Astrocyte (in vitro differentiated cells and primary cell): ENCODE measurements at regions not wholly inside any gene's neighbourhood (a gene's known extent, or its start where the extent isn't known, plus 50 kb on each side); places are given as distances from the start of the nearest gene placed in this dataset.
A peak's percentile ranks its signal among the peaks of the same experiment; 100 is the strongest.

Experiments used
- DNase-seq: peaks from one replicate; pipeline ENCODE4 v3.0.0-alpha.2; 2010; ENCODE audit warnings: low read depth
- FAIRE-seq: peaks from 2 replicates; lab custom pipeline; 2011; peaks lifted over from hg19 to GRCh38; lab: Jason Lieb, UNC
- H2AFZ ChIP-seq: 2 replicates; pipeline ENCODE4 v1.6.0; 2012; ENCODE audit warnings: low read depth, low read length, inconsistent platforms
- H3K27ac ChIP-seq: 2 replicates; pipeline ENCODE4 v1.5.1; 2011; ENCODE audit warnings: low read depth, low read length, inconsistent platforms
- H3K27me3 ChIP-seq: 2 replicates; pipeline ENCODE4 v1.6.0; 2011; ENCODE audit warnings: low read length, inconsistent platforms; ENCODE audit not compliant: insufficient read depth
- H3K36me3 ChIP-seq: 2 replicates; pipeline ENCODE4 v1.5.1; 2011; ENCODE audit warnings: low read length, inconsistent platforms; ENCODE audit not compliant: insufficient read depth
- H3K4me1 ChIP-seq: 2 replicates; pipeline ENCODE4 v1.5.1; 2011; ENCODE audit warnings: low read length, inconsistent platforms; ENCODE audit not compliant: insufficient read depth
- H3K4me2 ChIP-seq: 2 replicates; pipeline ENCODE4 v1.6.0; 2012; ENCODE audit warnings: low read length, inconsistent platforms
- H3K4me3 ChIP-seq: 2 replicates; pipeline ENCODE4 v1.5.1; 2011; ENCODE audit warnings: low read depth, mild to moderate bottlenecking, low read length, inconsistent platforms; ENCODE audit not compliant: insufficient read depth
- H3K79me2 ChIP-seq: 2 replicates; pipeline ENCODE4 v1.6.0; 2012; ENCODE audit warnings: mild to moderate bottlenecking, low read length, inconsistent platforms; ENCODE audit not compliant: insufficient read depth
- H3K9ac ChIP-seq: 2 replicates; pipeline ENCODE4 v1.6.0; 2012; ENCODE audit warnings: mild to moderate bottlenecking, low read length, inconsistent platforms
- H3K9me3 ChIP-seq: 2 replicates; pipeline ENCODE4 v1.5.1; 2012; ENCODE audit warnings: low read depth, mild to moderate bottlenecking, low read length, inconsistent platforms; ENCODE audit not compliant: insufficient read depth
- H4K20me1 ChIP-seq: 2 replicates; pipeline ENCODE4 v1.6.0; 2012; ENCODE audit warnings: low read length, inconsistent platforms; ENCODE audit not compliant: insufficient read depth
- H3K27ac Mint-ChIP-seq: one replicate; pipeline ENCODE4 v1.8.0; 2021; ENCODE audit warnings: mild to moderate bottlenecking, mixed read lengths; ENCODE audit not compliant: unreplicated experiment
- H3K27me3 Mint-ChIP-seq: one replicate; pipeline ENCODE4 v1.8.0; 2021; ENCODE audit warnings: low read depth, mixed read lengths; ENCODE audit not compliant: unreplicated experiment
- H3K36me3 Mint-ChIP-seq: one replicate; pipeline ENCODE4 v1.8.0; 2021; ENCODE audit warnings: low read depth, mixed read lengths; ENCODE audit not compliant: unreplicated experiment
- H3K4me1 Mint-ChIP-seq: one replicate; pipeline ENCODE4 v1.8.0; 2021; ENCODE audit warnings: low read depth, mixed read lengths; ENCODE audit not compliant: unreplicated experiment
- H3K4me3 Mint-ChIP-seq: one replicate; pipeline ENCODE4 v1.8.0; 2021; ENCODE audit warnings: mild to moderate bottlenecking, moderate library complexity, mixed read lengths; ENCODE audit not compliant: unreplicated experiment
- H3K9me3 Mint-ChIP-seq: one replicate; pipeline ENCODE4 v1.8.0; 2021; ENCODE audit warnings: mild to moderate bottlenecking, mixed read lengths; ENCODE audit not compliant: unreplicated experiment
- EZH2 ChIP-seq: IDR thresholded peaks from 2 replicates; pipeline ENCODE4 v1.6.1; 2012; ENCODE audit warnings: mild to moderate bottlenecking, low read length, inconsistent platforms; ENCODE audit not compliant: insufficient read depth
- TF ChIP-seq, protein P1 (sequence below): IDR thresholded peaks from 2 replicates; pipeline ENCODE4 v1.5.1; 2011; ENCODE audit warnings: low read depth, mild to moderate bottlenecking, inconsistent platforms, low read length, moderate library complexity; ENCODE audit not compliant: insufficient read depth

DNA sequence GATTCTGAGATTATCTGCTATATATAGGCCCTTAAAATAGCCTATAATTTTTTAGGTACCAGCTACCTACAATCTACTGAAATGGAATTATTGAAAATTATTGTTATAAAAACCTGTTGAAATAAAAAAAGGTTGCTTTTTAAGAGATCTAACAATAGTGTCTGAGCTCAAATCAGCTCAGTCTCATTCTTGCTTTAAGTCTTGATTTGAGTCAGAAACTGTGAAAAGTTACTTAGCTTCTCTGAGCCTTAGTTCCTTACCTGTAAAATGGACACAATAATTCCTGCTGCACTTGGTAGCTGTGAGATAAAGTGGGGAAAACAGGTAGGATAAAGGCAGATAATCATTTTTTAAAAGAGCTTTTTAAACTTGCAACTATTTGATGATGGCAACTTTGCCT is 118.8 kb upstream of the UBE2E2 start:
- Mint-ChIP-seq H3K4me1 (peaks cover 16% of the 10 kb centered on the region), H3K27ac (no peak overlapping the region), H3K36me3 (no peaks in the 10 kb centered on the region), H3K9me3 (peaks cover 5% of the 10 kb centered on the region), H3K4me3 (no peak overlapping the region), H3K27me3 (no peaks in the 10 kb centered on the region)
- no peaks in the 10 kb centered on the region for H3K27me3 ChIP-seq
- H4K20me1 ChIP-seq, result no peaks in the 10 kb centered on the region
- H3K4me2 ChIP-seq, result no peak overlapping the region
- DNase-seq, result no peak
- no peaks in the 10 kb centered on the region for H3K4me1 ChIP-seq
- no peak for FAIRE-seq
- no peak overlapping the region for H2AFZ ChIP-seq
- no peak overlapping the region for H3K9ac ChIP-seq
- TF ChIP-seq, protein P1, sequence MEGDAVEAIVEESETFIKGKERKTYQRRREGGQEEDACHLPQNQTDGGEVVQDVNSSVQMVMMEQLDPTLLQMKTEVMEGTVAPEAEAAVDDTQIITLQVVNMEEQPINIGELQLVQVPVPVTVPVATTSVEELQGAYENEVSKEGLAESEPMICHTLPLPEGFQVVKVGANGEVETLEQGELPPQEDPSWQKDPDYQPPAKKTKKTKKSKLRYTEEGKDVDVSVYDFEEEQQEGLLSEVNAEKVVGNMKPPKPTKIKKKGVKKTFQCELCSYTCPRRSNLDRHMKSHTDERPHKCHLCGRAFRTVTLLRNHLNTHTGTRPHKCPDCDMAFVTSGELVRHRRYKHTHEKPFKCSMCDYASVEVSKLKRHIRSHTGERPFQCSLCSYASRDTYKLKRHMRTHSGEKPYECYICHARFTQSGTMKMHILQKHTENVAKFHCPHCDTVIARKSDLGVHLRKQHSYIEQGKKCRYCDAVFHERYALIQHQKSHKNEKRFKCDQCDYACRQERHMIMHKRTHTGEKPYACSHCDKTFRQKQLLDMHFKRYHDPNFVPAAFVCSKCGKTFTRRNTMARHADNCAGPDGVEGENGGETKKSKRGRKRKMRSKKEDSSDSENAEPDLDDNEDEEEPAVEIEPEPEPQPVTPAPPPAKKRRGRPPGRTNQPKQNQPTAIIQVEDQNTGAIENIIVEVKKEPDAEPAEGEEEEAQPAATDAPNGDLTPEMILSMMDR, result no peak
- no peak for TF ChIP-seq EZH2
- H3K27ac ChIP-seq, result no peak overlapping the region
- no peaks in the 10 kb centered on the region for H3K36me3 ChIP-seq
- H3K79me2 ChIP-seq, result no peaks in the 10 kb centered on the region
- no peak overlapping the region for H3K4me3 ChIP-seq
- H3K9me3 ChIP-seq, result no peaks in the 10 kb centered on the region

DNA sequence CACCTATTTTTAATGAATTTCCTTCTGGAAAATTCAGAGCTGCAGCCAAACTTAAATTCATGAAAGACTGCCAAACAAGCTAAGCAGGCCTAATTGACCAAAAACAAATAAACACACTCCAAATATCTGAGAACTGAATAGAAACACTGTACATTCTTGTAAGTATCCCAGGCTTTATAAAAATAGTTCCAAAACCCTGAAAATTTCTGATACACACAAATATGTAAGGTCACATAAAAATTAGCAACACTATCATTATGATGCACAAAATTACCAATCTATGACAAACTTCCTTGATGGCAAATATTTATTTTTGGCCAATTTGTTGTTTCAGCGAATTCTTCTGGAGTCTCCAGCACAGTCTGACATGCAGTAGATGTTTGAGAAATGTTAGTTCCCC is 117.9 kb upstream of the UBE2E2 start:
- DNase-seq (peak; percentile 43), FAIRE-seq (no peak)
- no peak overlapping the region for H3K27ac ChIP-seq
- Mint-ChIP-seq H3K36me3 (no peaks in the 10 kb centered on the region), H3K4me3 (no peak overlapping the region), H3K4me1 (peaks cover 9% of the 10 kb centered on the region), H3K9me3 (peaks cover 5% of the 10 kb centered on the region), H3K27me3 (no peaks in the 10 kb centered on the region), H3K27ac (no peak overlapping the region)
- no peaks in the 10 kb centered on the region for H3K27me3 ChIP-seq
- TF ChIP-seq, protein P1, result no peak
- TF ChIP-seq EZH2, result no peak
- H3K4me1 ChIP-seq, result no peaks in the 10 kb centered on the region
- no peaks in the 10 kb centered on the region for H3K9me3 ChIP-seq
- H2AFZ ChIP-seq, result no peak overlapping the region
- no peak overlapping the region for H3K9ac ChIP-seq
- no peak overlapping the region for H3K4me2 ChIP-seq
- H3K79me2 ChIP-seq, result no peaks in the 10 kb centered on the region
- no peaks in the 10 kb centered on the region for H3K36me3 ChIP-seq
- H3K4me3 ChIP-seq, result no peak overlapping the region
- H4K20me1 ChIP-seq, result no peaks in the 10 kb centered on the region

DNA sequence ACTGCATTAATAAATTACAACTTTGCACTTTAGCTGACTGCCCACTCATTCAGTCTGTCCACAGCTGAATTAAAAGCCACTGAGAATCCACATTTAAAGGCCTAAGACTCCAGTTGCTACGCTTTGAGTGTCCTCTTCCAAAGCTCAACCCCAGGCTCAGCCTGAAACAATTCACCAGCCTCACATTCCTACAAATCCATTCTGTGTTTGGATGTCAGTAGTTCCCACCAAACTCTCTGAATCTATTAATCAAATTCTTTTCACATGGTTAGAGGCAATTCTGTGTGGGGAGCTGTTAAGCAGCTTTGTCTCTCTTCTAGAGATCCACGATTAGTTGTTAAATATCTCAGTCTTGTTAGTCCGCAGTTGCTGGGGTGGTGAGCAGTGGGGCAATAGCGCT is 116.8 kb upstream of the UBE2E2 start:
- no peak for FAIRE-seq
- Mint-ChIP-seq H3K36me3 (no peaks in the 10 kb centered on the region), H3K4me1 (peaks cover 9% of the 10 kb centered on the region), H3K27me3 (peaks cover 3% of the 10 kb centered on the region), H3K9me3 (peaks cover 8% of the 10 kb centered on the region), H3K27ac (no peak overlapping the region), H3K4me3 (no peak overlapping the region)
- Histone ChIP-seq H3K36me3 (no peaks in the 10 kb centered on the region), H4K20me1 (no peaks in the 10 kb centered on the region), H3K79me2 (no peaks in the 10 kb centered on the region), H3K9me3 (no peaks in the 10 kb centered on the region), H3K4me2 (no peak overlapping the region), H3K4me1 (no peaks in the 10 kb centered on the region), H3K4me3 (no peak overlapping the region), H2AFZ (no peak overlapping the region), H3K9ac (peak overlapping the region; percentile 7), H3K27ac (no peak overlapping the region), H3K27me3 (no peaks in the 10 kb centered on the region)
- TF ChIP-seq, protein P1, result no peak
- no peak for TF ChIP-seq EZH2
- peak; percentile 64 for DNase-seq
